Neural cell (in vitro differentiated cells): ENCODE measurements at regions not wholly inside any gene's neighbourhood (a gene's known extent, or its start where the extent isn't known, plus 50 kb on each side); places are given as distances from the start of the nearest gene placed in this dataset.

Experiments
- H2AFZ ChIP-seq: fragments of 200-600, 300-800 bp; sonication (generic), shearing (Covaris generic); 2 replicates; pipeline ENCODE4 v1.6.0; 2014; ENCODE audit warnings: low read depth, mild to moderate bottlenecking, antibody characterized with exemption, low read length, moderate library complexity
- H3F3A ChIP-seq: fragments of 200-600 bp; shearing (Covaris generic); 2 replicates; pipeline ENCODE4 v1.6.1; 2016; ENCODE audit warnings: mild to moderate bottlenecking, moderate library complexity, mixed read lengths, antibody characterized with exemption, low read length; ENCODE audit not compliant: insufficient read depth, poor library complexity, severe bottlenecking
- H3K27ac ChIP-seq: fragments of 200-600, 300-800 bp; sonication (generic), shearing (Covaris generic); 2 replicates; pipeline ENCODE4 v1.5.1; 2014; ENCODE audit warnings: mild to moderate bottlenecking, low read length, moderate library complexity
- H3K27me3 ChIP-seq: fragments of 300-800, 200-600 bp; sonication (generic), shearing (Covaris generic); 2 replicates; pipeline ENCODE4 v1.6.0; 2014; ENCODE audit warnings: mild to moderate bottlenecking, low read depth, low read length, moderate library complexity; ENCODE audit not compliant: insufficient read depth
- H3K36me3 ChIP-seq: fragments of 300-800, 200-600 bp; sonication (generic), shearing (Covaris generic); 2 replicates; pipeline ENCODE4 v1.5.1; 2014; ENCODE audit warnings: mild to moderate bottlenecking, antibody characterized with exemption, low read length, moderate library complexity; ENCODE audit not compliant: insufficient read depth
- H3K4me2 ChIP-seq: fragments of 300-800, 200-600 bp; sonication (generic), shearing (Covaris generic); 2 replicates; pipeline ENCODE4 v1.6.0; 2014; ENCODE audit warnings: mild to moderate bottlenecking, low read length
- H3K4me3 ChIP-seq: fragments of 300-800, 200-600 bp; sonication (generic), shearing (Covaris generic); 2 replicates; pipeline ENCODE4 v1.5.1; 2014; ENCODE audit warnings: mild to moderate bottlenecking, low read length, moderate library complexity
- H3K79me2 ChIP-seq: fragments of 200-600 bp; shearing (Covaris generic); replicated peaks from 2 replicates; pipeline ENCODE4 v1.6.0; 2014; ENCODE audit warnings: mild to moderate bottlenecking, low read length, moderate library complexity; ENCODE audit not compliant: insufficient read depth
- H3K9ac ChIP-seq: fragments of 300-800, 200-600 bp; sonication (generic), shearing (Covaris generic); 2 replicates; pipeline ENCODE4 v1.6.1; 2016; ENCODE audit warnings: mild to moderate bottlenecking, low read length, mixed read lengths
- H3K9me2 ChIP-seq: fragments of 200-600 bp; shearing (Covaris generic); 2 replicates; pipeline ENCODE4 v1.6.1; 2016; ENCODE audit warnings: mild to moderate bottlenecking, low read length, mixed read lengths; ENCODE audit not compliant: insufficient read depth
- H3K9me3 ChIP-seq: fragments of 200-600, 300-800 bp; sonication (generic), shearing (Covaris generic); 2 replicates; pipeline ENCODE4 v1.6.1; 2016; ENCODE audit warnings: mild to moderate bottlenecking, mixed run types, low read length, moderate library complexity, mixed read lengths
- H4K20me1 ChIP-seq: fragments of 200-600 bp; shearing (Covaris generic); 2 replicates; pipeline ENCODE4 v1.6.1; 2016; ENCODE audit warnings: mild to moderate bottlenecking, mixed run types; ENCODE audit not compliant: insufficient read depth
- CTCF ChIP-seq: fragments of 450-650 bp; IDR thresholded peaks from 2 replicates; pipeline ENCODE4 v1.5.1; 2014; ENCODE audit warnings: antibody characterized with exemption, mild to moderate bottlenecking, moderate library complexity; ENCODE audit not compliant: poor library complexity, severe bottlenecking
- EP300 ChIP-seq: fragments of 450-650 bp; conservative IDR thresholded peaks from 2 replicates; pipeline ENCODE4 v1.6.1; 2014; ENCODE audit warnings: antibody characterized with exemption, mild to moderate bottlenecking, moderate library complexity; ENCODE audit not compliant: poor library complexity, severe bottlenecking
- EZH2 ChIP-seq: fragments of 200-600, 300-800 bp; shearing (Covaris generic), sonication (generic); IDR thresholded peaks from 2 replicates; pipeline ENCODE4 v1.6.1; 2014; ENCODE audit warnings: antibody characterized with exemption, low read length, borderline replicate concordance, mild to moderate bottlenecking; ENCODE audit not compliant: insufficient read depth, poor library complexity, severe bottlenecking
- MXI1 ChIP-seq: fragments of 450-650 bp; conservative IDR thresholded peaks from 2 replicates; pipeline ENCODE4 v1.6.1; 2014; ENCODE audit warnings: antibody characterized with exemption, mild to moderate bottlenecking; ENCODE audit not compliant: poor library complexity, severe bottlenecking
- POLR2AphosphoS5 ChIP-seq: IDR thresholded peaks from 2 replicates; pipeline ENCODE4 v1.6.1; 2012
- RAD21 ChIP-seq: fragments of 450-650 bp; conservative IDR thresholded peaks from 2 replicates; pipeline ENCODE4 v1.6.1; 2014; ENCODE audit warnings: antibody characterized with exemption, mild to moderate bottlenecking, moderate library complexity
- REST ChIP-seq: IDR thresholded peaks from 2 replicates; pipeline ENCODE4 v1.6.1; 2012; ENCODE audit warnings: borderline replicate concordance
- SMC3 ChIP-seq: fragments of 450-650 bp; conservative IDR thresholded peaks from 2 replicates; pipeline ENCODE4 v1.6.1; 2014; ENCODE audit warnings: antibody characterized with exemption, mild to moderate bottlenecking, moderate library complexity; ENCODE audit not compliant: poor library complexity
- TAF1 ChIP-seq: IDR thresholded peaks from 2 replicates; pipeline ENCODE4 v1.6.1; 2012; ENCODE audit warnings: low read depth

- Histone ChIP-seq H4K20me1 (no peaks in the 10 kb centered on the region), H3F3A (no peaks in the 10 kb centered on the region), H3K4me3 (no peak overlapping the region), H2AFZ (no peak overlapping the region), H3K36me3 (no peaks in the 10 kb centered on the region), H3K4me2 (peak overlapping the region; percentile 16), H3K9ac (no peak overlapping the region), H3K27me3 (no peaks in the 10 kb centered on the region), H3K79me2 (no peaks in the 10 kb centered on the region), H3K9me3 (no peaks in the 10 kb centered on the region), H3K9me2 (no peaks in the 10 kb centered on the region), H3K27ac (no peak overlapping the region)
- TF ChIP-seq REST (peak; percentile 23), RAD21 (no peak), MXI1 (no peak), SMC3 (no peak), EP300 (peak; percentile 65), POLR2AphosphoS5 (peak; percentile 92), TAF1 (no peak), EZH2 (no peak), CTCF (no peak)
Measured at GRCh38 chr4:166673911-166674310, 560.4 kb downstream of the SPOCK3 start.

GRCh38 chr4:166675411-166675810, 558.9 kb downstream of the SPOCK3 start:
- Histone ChIP-seq H3K4me2 (no peak overlapping the region), H3K79me2 (no peaks in the 10 kb centered on the region), H2AFZ (no peak overlapping the region), H4K20me1 (no peaks in the 10 kb centered on the region), H3K9ac (no peak overlapping the region), H3K27ac (no peak overlapping the region), H3K36me3 (no peaks in the 10 kb centered on the region), H3K9me3 (no peaks in the 10 kb centered on the region), H3F3A (no peaks in the 10 kb centered on the region), H3K9me2 (no peaks in the 10 kb centered on the region), H3K4me3 (no peak overlapping the region), H3K27me3 (no peaks in the 10 kb centered on the region)
- no peak for TF ChIP-seq MXI1
- TF ChIP-seq TAF1 = no peak
- TF ChIP-seq SMC3 = no peak
- no peak for TF ChIP-seq POLR2AphosphoS5
- no peak for TF ChIP-seq CTCF
- no peak for TF ChIP-seq EP300
- TF ChIP-seq EZH2 = no peak
- no peak for TF ChIP-seq RAD21
- TF ChIP-seq REST = no peak
